Mucosa of stomach (tissue), 1 donor: ENCODE measurements at regions not wholly inside any gene's neighbourhood (a gene's known extent, or its start where the extent isn't known, plus 50 kb on each side); places are given as distances from the start of the nearest gene placed in this dataset.

ENCODE experiments used
- H3K27me3 ChIP-seq: one replicate; pipeline ENCODE4 v1.7.0; 2013; ENCODE audit warnings: mild to moderate bottlenecking, low read length; ENCODE audit not compliant: control insufficient read depth, insufficient read depth
- H3K36me3 ChIP-seq: one replicate; pipeline ENCODE4 v1.7.0; 2013; ENCODE audit warnings: low read length; ENCODE audit not compliant: control insufficient read depth, insufficient read depth
- H3K4me1 ChIP-seq: one replicate; pipeline ENCODE4 v1.7.0; 2013; ENCODE audit warnings: mild to moderate bottlenecking, low read length; ENCODE audit not compliant: control insufficient read depth, insufficient read depth
- H3K4me3 ChIP-seq: one replicate; pipeline ENCODE4 v1.7.0; 2013; ENCODE audit warnings: low read length
- H3K9ac ChIP-seq: one replicate; pipeline ENCODE4 v1.7.0; 2013; ENCODE audit warnings: mild to moderate bottlenecking, low read length, moderate library complexity
- H3K9me3 ChIP-seq: one replicate; pipeline ENCODE4 v1.7.0; 2013; ENCODE audit warnings: mild to moderate bottlenecking, low read length, moderate library complexity; ENCODE audit not compliant: control insufficient read depth
- donor health status: Pancreatic carcinoma.

DNA sequence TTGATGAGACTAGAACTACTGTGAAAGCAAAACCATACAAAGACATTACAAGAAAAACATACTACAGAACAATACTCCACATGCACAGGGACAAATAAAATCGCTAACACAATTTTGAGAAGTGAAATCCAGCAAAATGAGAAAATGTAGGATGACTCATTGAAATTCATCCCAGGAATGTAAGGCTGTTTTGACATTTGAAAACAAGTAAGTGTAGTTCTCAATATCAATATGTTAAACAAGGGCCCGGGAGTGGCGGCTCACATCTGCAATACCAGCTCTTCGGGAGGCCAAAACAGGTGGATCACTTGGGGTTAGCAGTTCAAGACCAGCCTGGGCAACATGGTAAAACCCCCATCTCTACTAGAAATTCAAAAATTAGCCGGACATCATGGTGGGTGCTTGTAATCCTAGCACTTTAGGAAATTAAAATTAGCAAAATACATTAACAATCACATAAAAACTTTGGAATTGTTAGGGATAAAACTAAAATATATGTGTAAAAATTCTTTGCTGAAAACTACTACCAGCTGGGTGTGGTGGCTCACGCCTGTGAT, 113.7 kb upstream of the ADARB2 start:
- no peak overlapping the region for H3K4me3 ChIP-seq
- no peaks in the 10 kb centered on the region for H3K4me1 ChIP-seq
- no peaks in the 10 kb centered on the region for H3K9me3 ChIP-seq
- no peak overlapping the region for H3K9ac ChIP-seq
- no peaks in the 10 kb centered on the region for H3K36me3 ChIP-seq
- no peaks in the 10 kb centered on the region for H3K27me3 ChIP-seq

DNA sequence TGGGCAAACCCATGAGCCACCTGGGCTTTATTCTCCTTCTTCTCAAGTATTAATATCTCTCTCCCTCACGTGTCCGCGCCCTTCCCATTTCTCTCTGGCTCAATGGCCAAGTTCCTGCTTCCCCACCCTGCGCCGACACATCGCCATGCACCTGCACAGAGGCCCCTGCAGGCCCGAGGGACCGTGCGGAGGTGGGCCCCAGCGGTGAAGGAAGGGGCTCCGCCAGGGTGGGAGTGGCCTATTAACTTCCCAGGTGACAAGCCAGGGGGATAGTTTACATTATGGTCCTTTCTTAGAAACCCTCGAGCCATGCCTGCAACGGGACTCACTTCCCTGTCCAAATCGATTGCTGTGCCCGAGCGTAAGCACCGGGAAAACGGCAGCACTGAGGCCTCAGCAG, 110.0 kb upstream of the ADARB2 start:
- no peak overlapping the region for H3K4me3 ChIP-seq
- H3K27me3 ChIP-seq = no peaks in the 10 kb centered on the region
- H3K9me3 ChIP-seq = no peaks in the 10 kb centered on the region
- H3K4me1 ChIP-seq = no peaks in the 10 kb centered on the region
- no peak overlapping the region for H3K9ac ChIP-seq
- no peaks in the 10 kb centered on the region for H3K36me3 ChIP-seq

- no peaks in the 10 kb centered on the region for H3K9me3 ChIP-seq
Observed at GRCh38 chr10:1846032-1846431, 108.7 kb upstream of the ADARB2 start.

GRCh38 chr10:1841759-1842158, 104.4 kb upstream of the ADARB2 start:
- Histone ChIP-seq H3K4me1 (no peaks in the 10 kb centered on the region), H3K27me3 (no peaks in the 10 kb centered on the region), H3K9ac (no peak overlapping the region), H3K4me3 (no peak overlapping the region), H3K36me3 (no peaks in the 10 kb centered on the region), H3K9me3 (no peaks in the 10 kb centered on the region)

More at GRCh38 chr10:1846032-1846431, 108.7 kb upstream of the ADARB2 start:
- no peaks in the 10 kb centered on the region for H3K36me3 ChIP-seq
- H3K4me3 ChIP-seq = no peak overlapping the region
- H3K27me3 ChIP-seq = no peaks in the 10 kb centered on the region
- no peak overlapping the region for H3K9ac ChIP-seq
- H3K4me1 ChIP-seq = no peaks in the 10 kb centered on the region

GRCh38 chr10:1829712-1830111, 92.4 kb upstream of the ADARB2 start:
- H3K9me3 ChIP-seq = no peaks in the 10 kb centered on the region
- no peak overlapping the region for H3K4me3 ChIP-seq
- H3K4me1 ChIP-seq = no peaks in the 10 kb centered on the region
- H3K27me3 ChIP-seq = peaks cover under 1% of the 10 kb centered on the region
- H3K9ac ChIP-seq = no peak overlapping the region
- no peaks in the 10 kb centered on the region for H3K36me3 ChIP-seq

GRCh38 chr10:1824928-1825327, 87.6 kb upstream of the ADARB2 start:
- H3K36me3 ChIP-seq = no peaks in the 10 kb centered on the region
- H3K9me3 ChIP-seq = no peaks in the 10 kb centered on the region
- no peaks in the 10 kb centered on the region for H3K4me1 ChIP-seq
- no peak overlapping the region for H3K4me3 ChIP-seq
- no peak overlapping the region for H3K9ac ChIP-seq
- H3K27me3 ChIP-seq = peaks cover 4% of the 10 kb centered on the region

- H3K4me3 ChIP-seq = no peak overlapping the region
- no peaks in the 10 kb centered on the region for H3K9me3 ChIP-seq
- no peaks in the 10 kb centered on the region for H3K27me3 ChIP-seq
- no peaks in the 10 kb centered on the region for H3K4me1 ChIP-seq
- H3K9ac ChIP-seq = no peak overlapping the region
- H3K36me3 ChIP-seq = no peaks in the 10 kb centered on the region
Observed at GRCh38 chr10:1814556-1814955, 77.2 kb upstream of the ADARB2 start.

GRCh38 chr10:1809139-1809741, 71.9 kb upstream of the ADARB2 start:
- Histone ChIP-seq H3K9me3 (no peaks in the 10 kb centered on the region), H3K4me3 (no peak overlapping the region), H3K27me3 (no peaks in the 10 kb centered on the region), H3K36me3 (no peaks in the 10 kb centered on the region), H3K9ac (no peak overlapping the region), H3K4me1 (no peaks in the 10 kb centered on the region)

DNA sequence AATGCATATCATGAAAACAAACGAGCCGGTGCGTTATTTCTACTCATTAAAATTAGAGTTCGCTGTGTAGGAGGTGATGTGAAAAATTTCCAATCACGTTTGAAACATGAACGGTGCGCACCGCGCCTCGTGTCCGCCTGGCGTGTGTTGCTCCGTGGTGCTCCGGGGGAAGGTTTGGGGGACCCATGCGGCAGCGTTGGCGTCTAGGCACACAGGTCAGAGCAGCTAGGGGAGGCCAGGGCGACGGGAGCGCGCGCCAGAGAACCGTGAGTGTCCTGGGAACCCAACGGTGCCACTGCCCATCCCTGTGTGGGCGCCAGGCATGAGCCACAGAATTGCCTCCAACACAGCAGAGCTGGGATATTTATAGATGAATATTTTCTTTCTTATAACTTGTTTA, 70.6 kb upstream of the ADARB2 start:
- H3K4me3 ChIP-seq = no peak overlapping the region
- no peaks in the 10 kb centered on the region for H3K4me1 ChIP-seq
- no peaks in the 10 kb centered on the region for H3K27me3 ChIP-seq

DNA sequence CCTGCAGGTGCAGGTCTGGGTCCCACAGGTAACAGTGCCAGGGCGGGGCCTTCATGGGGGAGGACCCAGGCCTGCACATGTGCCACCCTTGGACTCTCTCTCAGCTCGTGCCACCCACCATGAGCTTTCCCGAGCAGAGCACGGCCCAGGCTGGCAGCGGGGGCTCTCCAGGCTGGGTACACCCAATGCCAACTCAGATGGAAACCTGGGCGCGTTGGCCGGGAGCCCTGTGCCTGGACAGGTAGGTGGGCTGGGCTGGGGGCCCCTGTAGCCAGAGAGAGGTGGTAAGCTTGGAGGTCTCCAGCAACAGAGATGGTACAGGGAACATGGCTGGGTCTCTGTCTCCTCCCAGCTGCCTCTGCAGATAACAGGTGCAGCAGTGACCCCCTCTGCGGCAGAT, 69.9 kb upstream of the ADARB2 start:
- Histone ChIP-seq H3K4me1 (no peaks in the 10 kb centered on the region), H3K27me3 (no peaks in the 10 kb centered on the region), H3K9ac (no peak overlapping the region), H3K36me3 (no peaks in the 10 kb centered on the region), H3K4me3 (no peak overlapping the region), H3K9me3 (no peaks in the 10 kb centered on the region)

More for the DNA sequence above, 70.6 kb upstream of the ADARB2 start:
- no peaks in the 10 kb centered on the region for H3K36me3 ChIP-seq
- no peak overlapping the region for H3K9ac ChIP-seq
- no peaks in the 10 kb centered on the region for H3K9me3 ChIP-seq

DNA sequence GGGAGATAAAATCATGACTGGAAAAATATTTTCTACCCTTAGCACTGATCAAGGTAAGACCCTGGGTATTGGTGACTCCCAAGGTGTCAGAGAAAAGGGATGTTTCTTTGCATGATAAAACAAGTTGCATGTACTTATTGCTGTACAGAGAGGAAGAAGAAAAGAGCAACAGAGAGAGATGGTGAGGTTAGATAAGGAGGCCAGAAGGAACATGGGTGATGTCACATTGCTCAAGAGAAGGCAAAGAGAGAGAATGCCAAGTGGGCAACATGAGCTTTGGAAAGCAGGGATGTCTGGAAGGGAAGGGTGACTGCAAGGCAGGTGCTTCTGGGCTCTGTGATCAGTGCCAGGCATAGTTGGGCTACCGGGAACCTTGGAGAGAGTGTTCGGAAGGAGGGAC, 65.1 kb upstream of the ADARB2 start:
- no peak overlapping the region for H3K4me3 ChIP-seq
- H3K36me3 ChIP-seq = no peaks in the 10 kb centered on the region
- H3K9me3 ChIP-seq = no peaks in the 10 kb centered on the region
- H3K4me1 ChIP-seq = no peaks in the 10 kb centered on the region
- no peaks in the 10 kb centered on the region for H3K27me3 ChIP-seq
- H3K9ac ChIP-seq = no peak overlapping the region

- Histone ChIP-seq H3K9me3 (no peaks in the 10 kb centered on the region), H3K4me3 (no peak overlapping the region), H3K4me1 (no peaks in the 10 kb centered on the region), H3K27me3 (no peaks in the 10 kb centered on the region), H3K9ac (no peak overlapping the region), H3K36me3 (no peaks in the 10 kb centered on the region)
Observed at GRCh38 chr10:1788401-1788800, 51.1 kb upstream of the ADARB2 start.
